Activated CD4-positive, alpha-beta T cell treated with anti-CD3 and anti-CD28 coated beads, Interleukin-2, amount 50 U/mL, for 24 hours (primary cell): ENCODE measurements at regions not wholly inside any gene's neighbourhood (a gene's known extent, or its start where the extent isn't known, plus 50 kb on each side); places are given as distances from the start of the nearest gene placed in this dataset.
"Not testable (repeated sequence)": the region's sequence is repeated elsewhere in the genome, so short reads cannot be mapped to it uniquely, and the experiment has no call there.

Experiments used
- DNase-seq, 2 donors: peaks; one replicate each; pipeline ENCODE4 v3.0.0-alpha.2; 2020; ENCODE audit warnings: low read depth in 1 of 2, low spot score in 1 of 2

DNA sequence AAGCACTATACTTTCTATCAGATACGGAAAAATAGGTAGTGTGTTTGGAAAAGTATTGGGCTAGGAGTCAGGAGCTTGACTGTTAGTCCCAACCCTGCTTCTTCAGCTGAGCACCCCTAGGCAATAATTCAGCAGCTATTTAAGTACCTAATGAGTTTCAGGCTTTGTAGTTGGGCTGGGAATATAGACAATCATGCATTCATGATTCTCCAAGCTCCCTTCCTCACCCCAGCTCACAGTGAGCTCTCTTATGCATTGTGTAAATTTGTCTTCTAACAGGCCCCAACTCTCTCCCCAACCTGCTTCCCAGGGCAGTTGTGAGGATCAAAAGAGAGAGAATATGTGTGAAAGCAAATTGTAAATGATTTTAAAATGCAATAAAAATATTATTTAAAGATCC lies 201.2 kb downstream of the MSX2 start:
- no peak for DNase-seq

DNA sequence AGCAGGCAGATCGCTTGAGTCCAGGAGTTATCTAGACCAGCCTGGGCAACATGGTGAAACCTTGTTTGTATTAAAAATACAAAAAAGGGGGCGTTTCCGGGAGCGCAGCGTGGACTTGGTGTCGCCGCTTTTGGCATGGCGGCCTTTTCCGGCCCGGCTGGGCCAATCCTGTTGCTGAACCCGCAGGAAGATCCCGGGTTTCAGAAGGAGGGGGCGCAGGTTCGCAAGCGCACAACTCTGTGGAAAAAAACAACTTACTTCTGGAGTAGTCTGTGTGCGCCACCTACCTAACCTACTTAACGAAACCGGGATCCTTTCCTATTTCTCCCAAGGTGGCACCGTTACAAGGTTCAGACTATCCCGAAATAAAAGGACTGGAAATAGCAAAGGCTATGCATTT lies 198.6 kb downstream of the MSX2 start:
- no peak for DNase-seq

DNA sequence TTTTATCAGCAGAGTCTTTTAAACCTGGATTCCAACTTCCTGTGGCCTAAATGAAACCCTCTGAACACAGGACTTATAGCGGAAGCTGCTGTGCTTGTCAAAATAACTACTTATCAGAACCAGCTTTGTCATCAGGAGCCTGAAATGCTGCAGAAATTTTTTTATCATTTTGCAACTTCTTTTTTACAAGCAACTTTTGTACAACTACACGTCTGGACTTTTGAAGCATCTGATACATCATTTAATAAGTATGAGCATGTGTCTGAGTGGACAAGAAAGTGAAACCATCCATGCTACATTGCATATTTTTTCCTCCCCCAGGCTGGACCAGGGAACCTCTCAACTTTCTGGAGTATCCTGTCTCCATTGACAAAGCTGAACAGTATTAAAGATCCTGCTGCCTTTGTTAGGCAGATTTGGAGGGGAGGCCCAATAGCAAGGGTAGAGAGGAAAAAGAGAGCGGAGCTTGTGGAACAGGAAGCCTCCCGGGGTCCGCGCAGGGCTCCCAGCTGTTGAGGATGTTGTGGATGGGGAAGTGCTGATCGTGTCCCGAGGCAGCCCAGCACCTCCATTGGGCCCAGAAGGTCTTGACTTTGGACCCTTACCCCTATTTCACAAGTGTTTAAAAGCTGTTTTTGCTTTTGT lies 196.6 kb downstream of the MSX2 start:
- DNase-seq = no peak

DNA sequence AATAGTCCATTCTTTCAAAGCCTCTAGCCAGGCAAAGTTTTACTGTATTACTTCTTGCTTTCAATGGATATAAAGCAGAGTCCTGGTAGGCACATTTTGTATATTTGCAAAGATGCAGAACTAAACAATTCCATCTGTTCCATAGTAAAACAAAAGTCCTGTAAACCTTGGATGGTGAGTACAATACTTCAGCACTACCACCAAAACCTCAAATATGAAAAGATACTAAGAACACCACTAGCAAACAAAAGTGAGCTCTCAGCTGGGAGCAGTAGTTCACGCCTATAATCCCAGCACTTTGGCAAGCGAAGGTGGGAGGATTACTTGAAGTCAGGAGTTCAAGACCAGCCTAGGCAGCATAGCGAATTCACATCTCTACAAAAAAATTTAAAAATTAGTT lies 195.0 kb downstream of the MSX2 start:
- DNase-seq = no peak

DNA sequence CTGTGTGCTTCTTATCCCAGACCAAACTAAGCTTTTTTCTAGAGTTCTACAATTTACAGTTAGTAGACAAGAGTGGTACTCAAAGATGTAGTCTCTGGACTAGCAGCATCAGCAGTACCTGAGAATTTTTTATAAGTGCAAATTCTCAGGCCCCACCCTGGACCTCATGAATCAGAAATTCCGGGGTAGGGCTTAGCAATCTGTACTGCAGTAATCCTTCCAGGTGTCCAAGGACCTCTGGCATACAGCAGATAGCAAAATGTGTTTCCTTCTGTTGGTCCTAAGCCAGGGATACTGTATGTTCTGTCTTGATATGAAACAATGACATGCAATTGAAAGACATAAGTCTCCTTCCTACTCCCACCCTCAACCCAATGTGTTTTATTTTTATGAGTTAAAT lies 194.3 kb downstream of the MSX2 start:
- DNase-seq = no peak

DNA sequence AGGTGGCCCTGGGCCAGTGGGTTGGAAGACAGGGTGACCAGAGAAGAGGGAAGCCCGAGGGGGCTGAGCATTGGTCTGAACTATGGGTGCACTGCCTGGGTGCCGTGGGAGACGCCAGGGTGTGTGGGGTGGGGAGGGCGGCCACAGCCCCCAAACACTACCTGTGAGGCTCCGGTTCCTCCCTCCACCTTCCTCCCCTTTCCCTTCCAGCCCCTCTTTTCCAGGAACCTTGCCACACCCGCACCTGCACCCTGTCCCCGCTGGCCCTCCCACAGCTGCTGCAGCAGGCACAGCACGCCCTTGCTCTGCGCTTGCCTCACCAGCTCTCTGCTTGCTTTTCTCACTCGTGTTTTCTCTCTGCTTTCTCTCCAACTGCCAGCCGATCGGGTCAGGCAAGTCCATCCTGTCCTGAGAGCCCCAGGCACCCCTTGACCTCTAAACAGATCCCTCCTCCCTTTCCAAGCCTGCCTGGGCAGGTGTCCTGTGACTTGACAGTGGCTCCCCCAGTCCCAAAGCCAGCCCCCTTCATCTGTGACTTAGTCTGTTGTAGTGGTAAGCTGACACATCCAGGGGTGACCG lies 193.7 kb downstream of the MSX2 start:
- DNase-seq = no peak

DNA sequence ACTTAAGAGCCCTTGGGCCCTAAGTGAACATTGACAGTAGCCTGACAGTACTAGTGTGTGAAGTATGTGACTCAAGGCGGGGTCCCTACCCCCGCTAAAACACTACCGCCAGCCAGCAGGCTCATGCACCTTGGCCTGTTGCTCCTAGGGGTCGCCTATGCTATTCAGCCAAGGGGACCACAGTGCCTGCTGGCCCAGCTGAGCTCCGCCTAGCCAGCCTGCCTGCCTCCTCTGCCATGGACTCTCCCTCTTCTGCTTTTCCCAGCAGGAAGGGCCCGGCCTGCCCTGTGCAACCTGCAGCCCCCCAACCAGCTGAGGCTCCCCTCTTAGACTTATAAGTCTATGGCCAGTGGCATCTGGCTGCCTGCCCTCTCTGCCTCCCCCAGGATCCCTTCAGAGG lies 193.1 kb downstream of the MSX2 start:
- DNase-seq = not testable (repeated sequence)

DNA sequence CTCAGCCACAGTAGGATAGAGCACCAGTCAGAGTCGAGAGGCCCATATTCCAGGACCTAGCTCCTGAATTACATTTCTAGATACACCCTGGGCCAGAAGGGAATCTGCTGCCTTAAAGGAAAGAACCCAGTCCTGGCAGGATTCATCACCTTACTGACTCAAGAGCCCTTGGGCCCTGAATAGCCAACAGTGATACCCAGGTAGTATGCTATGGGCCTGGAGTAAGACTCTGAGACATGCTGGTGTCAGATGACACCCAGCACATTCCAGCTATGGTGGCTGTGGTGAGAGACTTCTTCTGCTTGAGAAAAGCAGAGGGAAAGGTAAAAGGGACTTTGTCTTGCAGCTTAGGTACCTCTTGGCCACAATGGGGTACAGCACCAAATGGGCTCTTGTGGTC lies 192.5 kb downstream of the MSX2 start:
- DNase-seq = not testable (repeated sequence)

DNA sequence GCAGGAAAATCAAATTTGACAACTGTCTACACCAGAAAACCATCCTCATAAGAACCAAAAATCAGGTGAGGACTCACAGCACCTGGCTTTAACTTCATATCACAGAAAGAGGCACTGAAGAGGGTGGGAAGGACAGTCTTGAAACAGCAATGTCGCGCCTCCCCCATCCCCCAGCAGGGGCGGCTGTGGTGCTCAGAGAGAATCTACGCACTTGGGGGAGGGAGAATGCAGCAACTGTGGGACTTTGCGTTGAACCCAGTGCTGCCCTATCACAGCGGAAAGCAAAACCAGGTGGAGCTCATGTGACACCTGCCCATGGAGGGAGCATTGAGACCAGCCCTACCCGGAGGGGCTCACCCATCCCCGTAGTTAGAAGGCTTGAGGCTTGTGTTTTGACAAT lies 191.8 kb downstream of the MSX2 start:
- DNase-seq = no peak

DNA sequence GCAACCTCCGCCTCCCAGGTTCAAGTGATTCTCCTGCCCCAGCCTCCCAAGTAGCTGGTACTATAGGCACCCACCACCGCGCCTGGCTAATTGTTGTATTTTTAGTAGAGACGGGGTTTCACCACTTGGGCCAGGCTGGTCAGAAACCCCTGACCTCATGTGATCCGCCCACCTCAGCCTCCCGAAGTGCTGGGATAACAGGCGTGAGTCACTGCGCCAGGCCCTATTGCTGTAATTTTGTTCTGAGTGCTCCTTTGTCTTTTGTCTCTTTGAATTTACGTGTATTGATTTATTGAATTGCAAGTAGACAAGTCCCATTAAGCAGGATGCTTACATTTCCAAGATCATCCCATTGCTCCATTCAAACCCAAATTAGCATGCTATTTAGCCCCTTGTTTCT lies 186.7 kb downstream of the MSX2 start:
- DNase-seq = no peak

DNA sequence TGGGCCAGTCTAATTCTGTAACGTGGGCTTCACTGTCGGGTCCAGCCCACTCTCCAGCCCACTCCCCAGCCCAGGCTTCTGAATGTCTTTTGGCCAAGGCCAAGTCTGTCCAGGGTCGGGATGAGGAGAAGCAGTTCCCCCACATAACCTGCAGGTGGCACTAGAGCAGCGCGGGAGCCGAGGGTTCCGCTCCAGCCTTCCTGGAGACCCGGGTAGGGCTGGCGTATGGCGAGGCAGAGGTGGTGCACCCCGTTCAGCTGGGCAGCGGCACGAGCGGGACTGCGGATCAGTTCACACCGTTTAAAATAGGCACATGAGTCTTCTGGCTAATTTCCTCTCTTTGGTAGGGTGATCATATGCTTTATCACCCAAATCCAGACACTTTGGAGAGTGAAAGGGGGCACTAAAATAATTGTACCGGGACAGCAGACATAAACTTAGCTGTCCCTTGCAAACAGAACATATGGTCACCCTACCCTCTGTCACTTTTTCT lies 185.9 kb downstream of the MSX2 start:
- peak; percentile 32 to 42 for DNase-seq

DNA sequence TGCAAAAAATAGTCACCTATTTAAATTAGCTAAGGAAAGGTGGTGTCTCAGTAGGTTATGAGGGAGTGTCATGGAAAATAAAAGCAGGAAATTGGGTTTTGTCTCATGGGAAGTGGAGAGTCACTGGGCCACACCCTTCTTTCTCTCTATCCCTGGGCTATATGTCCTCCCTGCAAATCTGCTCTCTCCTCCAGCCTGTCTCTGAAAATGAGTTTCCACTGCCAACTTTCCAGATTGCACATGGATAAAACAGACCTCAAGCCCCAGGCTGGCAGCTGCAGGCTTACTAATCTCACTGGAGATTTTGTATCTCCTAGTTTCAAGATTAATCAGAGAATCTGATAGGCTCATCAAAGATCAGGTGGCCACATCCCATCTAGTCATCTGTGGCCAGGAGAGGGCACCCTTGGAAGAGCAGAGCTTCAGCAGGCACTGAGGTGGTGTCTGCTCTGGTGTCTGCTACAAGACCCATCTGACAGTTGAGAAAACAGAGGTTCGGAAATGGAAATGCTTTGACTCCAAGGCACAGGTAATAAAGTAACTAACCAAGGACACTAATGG lies 178.9 kb downstream of the MSX2 start:
- no peak for DNase-seq

DNA sequence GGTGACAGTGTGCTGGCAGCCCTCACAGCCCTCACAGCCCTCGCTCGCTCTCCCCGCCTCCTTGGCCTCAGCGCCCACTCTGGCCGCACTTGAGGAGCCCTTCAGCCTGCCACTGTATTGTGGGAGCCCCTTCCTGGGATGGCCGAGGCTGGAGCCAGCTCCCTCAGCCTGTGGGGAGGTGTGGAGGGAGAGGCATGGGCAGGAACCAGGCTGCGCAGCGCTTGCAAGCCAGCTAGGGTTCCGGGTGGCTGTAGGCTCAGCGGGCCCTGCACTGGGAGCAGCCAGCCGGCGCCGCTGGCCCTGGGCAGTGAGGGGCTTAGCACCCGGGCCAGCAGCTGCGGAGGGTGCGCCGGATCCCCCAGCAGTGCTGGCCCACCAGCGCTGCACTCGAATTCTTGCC lies 177.0 kb downstream of the MSX2 start:
- no peak for DNase-seq

DNA sequence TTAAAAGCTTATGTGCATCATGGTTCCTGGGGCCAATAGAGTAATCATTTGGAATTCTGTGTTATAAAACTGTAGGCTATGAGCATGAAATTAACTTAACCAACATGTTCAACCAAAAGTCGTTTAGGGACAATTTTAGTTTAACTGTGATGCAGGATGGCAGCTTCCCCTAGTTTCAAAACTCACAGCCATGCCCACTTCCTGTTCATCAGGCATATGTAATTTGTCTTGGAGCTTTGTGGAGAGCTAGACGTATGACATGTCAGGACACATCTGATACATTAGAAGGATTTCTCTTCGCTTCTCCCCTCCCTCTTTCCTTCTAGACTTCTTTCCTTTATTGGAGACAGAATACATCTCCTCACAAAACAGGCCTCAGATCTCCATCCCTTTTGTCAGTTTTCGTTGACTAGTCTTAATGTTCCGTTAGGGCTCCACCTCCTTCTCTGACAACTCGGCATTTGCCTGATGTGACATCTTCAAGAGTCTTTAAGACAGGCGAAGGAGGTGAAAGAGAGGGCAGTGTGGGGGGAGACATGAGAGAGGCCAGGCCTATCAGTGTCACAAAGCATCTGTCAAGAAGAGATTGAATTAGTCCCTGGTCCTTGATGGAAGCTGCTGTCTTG lies 176.0 kb downstream of the MSX2 start:
- DNase-seq = no peak

DNA sequence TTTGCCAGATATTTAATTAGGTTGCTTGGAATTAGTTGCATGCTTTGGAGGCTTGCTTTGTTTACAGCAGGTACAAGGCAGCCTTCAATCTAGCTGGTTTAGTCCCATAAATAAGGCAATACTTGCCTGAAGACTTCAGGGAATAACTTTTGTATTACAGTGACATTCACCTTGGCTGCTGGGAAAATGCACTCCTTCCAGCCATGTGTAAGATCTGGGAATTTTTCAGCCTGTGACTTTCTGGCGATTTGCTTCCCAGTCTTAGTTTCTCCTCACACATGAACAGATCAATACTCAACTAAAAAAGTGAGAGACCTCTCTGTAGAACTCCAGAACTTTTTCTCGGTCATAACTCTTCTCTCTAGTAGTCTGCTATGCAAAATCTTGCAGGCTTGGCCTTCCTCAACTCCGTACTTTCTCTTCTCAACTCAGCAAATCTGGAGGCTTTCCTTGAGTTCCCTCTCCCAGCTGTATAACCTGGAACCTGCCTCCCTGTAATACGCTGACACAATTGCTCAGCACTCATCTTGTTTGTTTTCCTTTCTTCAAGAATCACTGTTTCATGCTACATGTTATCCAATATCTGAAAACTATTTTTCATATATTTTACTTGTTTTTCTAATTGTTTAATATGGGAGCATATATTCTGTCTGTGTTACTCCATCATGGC lies 173.0 kb downstream of the MSX2 start:
- DNase-seq = no peak

DNA sequence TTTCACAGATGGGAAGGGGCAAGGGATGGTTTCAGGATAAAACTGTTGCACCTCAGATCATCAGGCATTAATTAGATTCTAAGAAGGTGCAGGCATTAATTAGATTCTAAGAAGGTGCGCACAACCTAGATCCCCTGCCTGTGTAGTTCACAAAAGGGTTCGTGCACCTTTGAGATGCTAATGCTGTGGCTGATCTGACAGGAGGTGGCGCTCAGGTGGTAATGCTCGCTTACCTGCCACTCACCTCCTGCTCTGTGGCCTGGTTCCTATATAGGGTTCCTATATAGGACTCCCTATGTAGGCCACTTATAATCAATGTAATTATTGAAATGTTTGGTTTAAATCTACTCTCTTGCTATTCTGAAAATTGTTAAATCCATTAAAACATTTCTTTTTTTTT lies 171.0 kb downstream of the MSX2 start:
- DNase-seq = no peak

DNA sequence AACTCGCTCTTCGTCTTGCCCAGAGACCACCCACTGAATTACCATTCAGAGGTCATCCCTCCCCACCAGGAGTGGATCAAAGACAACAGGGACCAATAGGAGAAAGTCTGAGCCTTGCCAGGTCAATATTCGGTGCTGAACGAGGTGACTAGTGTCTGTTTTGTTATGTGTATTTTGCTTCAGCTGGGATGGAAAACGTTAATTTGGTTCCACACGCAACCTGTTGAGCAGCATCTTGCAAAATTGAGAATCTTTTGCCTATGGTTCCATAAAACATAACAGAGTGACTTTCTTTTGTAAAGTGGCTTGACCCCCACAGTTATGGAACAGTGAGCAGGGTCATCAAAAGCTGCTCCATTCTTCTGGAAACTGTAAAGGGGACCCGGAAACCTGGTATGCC lies 168.4 kb downstream of the MSX2 start:
- no peak for DNase-seq

DNA sequence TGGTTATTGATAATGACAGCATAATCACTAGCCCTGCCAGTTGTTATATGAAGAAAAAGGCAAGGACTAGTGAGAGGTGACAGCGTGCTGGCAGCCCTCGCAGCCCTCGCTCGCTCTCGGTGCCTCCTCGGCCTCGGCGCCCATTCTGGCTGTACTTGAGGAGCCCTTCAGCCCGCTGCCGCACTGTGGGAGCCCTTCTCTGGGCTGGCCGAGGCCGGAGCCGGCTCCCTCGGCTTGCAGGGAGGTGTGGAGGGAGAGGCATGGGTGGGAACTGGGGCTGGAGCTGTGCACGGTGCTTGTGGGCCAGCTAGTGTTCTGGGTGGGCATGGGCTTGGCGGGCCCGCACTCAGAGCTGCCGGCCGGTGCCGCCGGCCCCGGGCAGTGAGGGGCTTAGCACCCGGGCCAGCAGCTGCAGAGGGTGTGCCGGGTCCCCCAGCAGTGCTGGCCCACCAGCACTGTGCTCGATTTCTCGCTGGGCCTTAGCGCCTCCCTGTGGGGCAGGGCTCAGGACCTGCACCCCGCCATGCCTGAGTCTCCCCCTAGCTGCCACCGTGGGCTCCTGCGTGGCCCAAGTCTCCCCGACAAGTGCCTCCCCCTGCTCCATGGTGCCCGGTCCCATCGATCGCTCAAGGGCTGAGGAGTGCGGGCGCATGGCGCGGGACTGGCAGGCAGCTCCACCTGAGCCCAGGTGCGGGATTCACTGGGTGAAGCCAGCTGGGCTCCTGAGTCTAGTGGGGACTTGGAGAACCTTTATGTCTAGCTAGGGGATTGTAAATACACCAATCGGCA lies 156.2 kb downstream of the MSX2 start:
- DNase-seq = not testable (repeated sequence)

DNA sequence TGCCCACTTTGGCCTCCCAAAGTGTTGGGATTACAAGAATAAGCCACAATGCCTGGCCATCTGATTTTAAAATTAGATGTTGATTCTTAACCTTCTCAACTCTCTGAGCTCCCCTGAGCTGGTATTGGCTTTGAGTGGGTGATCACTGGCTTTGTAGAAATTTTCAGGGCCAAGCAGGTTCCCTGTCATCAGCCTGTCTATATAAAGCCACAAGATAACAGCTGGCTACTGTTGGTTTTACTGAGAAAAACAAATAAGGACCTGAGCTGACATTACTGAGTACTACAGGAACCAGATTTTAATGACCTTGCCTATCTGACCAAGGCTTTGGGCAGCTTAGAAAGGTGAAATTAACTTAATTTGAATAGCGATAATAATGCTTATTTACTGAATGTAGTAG lies 153.6 kb downstream of the MSX2 start:
- DNase-seq = no peak

DNA sequence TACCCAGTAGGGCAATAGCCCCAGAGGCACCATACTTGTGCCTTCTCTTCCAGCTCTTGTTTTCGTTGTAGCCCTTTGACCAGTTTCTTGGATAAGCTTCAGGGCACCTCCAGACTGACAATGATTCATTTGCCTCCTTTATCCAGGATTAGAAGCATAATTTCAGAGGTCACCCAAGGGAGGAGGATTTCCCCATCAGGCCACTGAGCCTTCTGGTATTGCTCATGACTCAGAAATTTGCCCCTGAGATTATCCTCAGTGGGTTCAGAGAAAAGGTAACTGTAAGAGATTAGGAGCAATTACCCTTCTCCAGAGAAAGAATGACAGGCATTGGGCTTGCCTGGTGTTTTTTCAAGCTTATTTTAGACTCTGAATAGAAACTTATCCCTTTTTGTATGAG lies 147.9 kb downstream of the MSX2 start:
- no peak for DNase-seq

DNA sequence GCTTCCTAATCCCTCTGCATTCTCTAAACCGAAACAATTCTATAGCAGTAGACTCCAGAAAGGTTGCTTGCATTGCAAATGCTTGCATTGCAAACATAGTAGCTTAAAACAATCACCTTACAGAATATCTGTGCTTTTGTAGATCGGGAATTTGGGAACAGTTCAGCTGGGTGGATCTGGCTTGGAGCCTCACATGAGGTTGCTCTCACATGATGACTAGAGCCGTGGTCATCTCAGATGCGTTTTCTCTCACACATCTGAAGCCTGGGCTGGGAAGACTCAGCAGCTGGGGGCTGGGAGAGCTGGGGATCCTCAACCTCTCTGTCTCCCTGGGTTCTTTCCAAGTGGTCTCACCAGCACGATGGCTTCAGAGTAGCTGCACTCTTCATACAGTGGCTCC lies 127.8 kb downstream of the MSX2 start:
- no peak for DNase-seq
